ENCODE measurements at regions not wholly inside any gene's neighbourhood (a gene's known extent, or its start where the extent isn't known, plus 50 kb on each side); places are given as distances from the start of the nearest gene placed in this dataset.

DNA sequence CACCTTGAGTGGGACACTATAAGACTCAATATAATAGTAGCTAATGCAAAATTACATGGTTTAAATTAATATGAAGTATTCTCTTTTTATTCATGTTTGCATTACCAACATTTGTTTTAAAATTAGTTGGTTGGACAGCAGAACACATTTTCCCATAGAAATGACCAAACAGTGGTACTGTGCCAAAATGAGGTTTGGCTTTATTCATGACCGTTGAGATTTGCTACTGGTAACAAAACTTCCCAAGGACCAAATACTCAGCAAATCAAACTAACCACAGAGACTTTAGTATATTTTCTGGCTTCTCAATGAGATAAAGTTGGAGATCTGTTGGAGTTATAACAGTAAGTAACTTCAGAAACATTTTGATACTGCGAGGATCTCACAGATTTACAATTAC is 637.8 kb upstream of the MEF2C start:
- TF ChIP-seq POLR2A (IDR thresholded peaks at IDR 0.05) (no peak), POLR2AphosphoS5 (IDR thresholded peaks at IDR 0.05) (no peak)
- TF ChIP-seq, protein P1, sequence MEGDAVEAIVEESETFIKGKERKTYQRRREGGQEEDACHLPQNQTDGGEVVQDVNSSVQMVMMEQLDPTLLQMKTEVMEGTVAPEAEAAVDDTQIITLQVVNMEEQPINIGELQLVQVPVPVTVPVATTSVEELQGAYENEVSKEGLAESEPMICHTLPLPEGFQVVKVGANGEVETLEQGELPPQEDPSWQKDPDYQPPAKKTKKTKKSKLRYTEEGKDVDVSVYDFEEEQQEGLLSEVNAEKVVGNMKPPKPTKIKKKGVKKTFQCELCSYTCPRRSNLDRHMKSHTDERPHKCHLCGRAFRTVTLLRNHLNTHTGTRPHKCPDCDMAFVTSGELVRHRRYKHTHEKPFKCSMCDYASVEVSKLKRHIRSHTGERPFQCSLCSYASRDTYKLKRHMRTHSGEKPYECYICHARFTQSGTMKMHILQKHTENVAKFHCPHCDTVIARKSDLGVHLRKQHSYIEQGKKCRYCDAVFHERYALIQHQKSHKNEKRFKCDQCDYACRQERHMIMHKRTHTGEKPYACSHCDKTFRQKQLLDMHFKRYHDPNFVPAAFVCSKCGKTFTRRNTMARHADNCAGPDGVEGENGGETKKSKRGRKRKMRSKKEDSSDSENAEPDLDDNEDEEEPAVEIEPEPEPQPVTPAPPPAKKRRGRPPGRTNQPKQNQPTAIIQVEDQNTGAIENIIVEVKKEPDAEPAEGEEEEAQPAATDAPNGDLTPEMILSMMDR (IDR thresholded peaks at IDR 0.05) = no peak
